ENCODE measurements at regions not wholly inside any gene's neighbourhood (a gene's known extent, or its start where the extent isn't known, plus 50 kb on each side); places are given as distances from the start of the nearest gene placed in this dataset.

DNA sequence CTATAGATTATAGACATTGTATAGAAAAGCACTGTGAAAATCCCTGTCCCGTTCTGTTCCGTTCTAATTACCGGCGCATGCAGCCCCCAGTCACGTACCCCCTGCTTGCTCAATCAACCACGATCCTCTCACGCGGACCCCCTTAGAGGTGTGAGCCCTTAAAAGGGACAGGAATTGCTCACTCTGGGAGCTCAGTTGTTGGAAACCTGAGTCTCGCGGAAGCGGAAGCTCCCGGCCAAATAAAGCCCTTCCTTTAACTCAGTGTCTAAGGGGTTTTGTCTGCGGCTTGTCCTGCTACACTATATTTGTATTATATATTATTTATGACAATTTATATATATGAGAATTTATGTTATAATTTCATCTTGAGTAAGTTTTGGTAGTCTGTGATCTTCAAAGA, 213.6 kb upstream of the AMIGO2 start:
- DNase-seq (ENCODE audit: low read depth): no peak
- TF ChIP-seq, protein P1, sequence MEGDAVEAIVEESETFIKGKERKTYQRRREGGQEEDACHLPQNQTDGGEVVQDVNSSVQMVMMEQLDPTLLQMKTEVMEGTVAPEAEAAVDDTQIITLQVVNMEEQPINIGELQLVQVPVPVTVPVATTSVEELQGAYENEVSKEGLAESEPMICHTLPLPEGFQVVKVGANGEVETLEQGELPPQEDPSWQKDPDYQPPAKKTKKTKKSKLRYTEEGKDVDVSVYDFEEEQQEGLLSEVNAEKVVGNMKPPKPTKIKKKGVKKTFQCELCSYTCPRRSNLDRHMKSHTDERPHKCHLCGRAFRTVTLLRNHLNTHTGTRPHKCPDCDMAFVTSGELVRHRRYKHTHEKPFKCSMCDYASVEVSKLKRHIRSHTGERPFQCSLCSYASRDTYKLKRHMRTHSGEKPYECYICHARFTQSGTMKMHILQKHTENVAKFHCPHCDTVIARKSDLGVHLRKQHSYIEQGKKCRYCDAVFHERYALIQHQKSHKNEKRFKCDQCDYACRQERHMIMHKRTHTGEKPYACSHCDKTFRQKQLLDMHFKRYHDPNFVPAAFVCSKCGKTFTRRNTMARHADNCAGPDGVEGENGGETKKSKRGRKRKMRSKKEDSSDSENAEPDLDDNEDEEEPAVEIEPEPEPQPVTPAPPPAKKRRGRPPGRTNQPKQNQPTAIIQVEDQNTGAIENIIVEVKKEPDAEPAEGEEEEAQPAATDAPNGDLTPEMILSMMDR (conservative IDR thresholded peaks at IDR 0.05; ENCODE audit: low read depth, low read length): no peak
- no peak overlapping the region for H3K4me3 ChIP-seq (ENCODE audit: low read length)

DNA sequence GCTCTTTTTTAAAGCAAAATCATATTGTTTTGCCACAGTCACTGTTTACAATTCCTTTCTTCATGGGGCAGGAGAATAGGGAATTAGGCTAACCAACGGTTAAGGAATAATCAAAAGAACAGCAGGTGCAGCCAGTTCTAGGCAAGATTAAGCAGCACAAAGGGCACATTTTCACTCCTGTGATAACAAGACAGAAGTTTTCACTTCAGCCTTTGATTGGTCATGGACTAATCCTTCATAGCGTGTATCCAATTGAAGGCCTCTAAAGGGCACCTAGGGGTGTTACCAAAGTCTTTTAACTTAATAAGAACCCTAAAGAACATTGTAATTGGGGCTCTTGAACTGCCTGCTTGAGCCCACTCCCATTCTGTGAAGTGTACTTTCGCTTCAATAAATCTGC, 206.9 kb upstream of the AMIGO2 start:
- no peak overlapping the region for H3K4me3 ChIP-seq (ENCODE audit: low read length)
- TF ChIP-seq, protein P1 (conservative IDR thresholded peaks at IDR 0.05; ENCODE audit: low read depth, low read length): no peak
- no peak for DNase-seq (ENCODE audit: low read depth)

Data from retinal pigment epithelial cell (primary cell).